ENCODE measurements at regions not wholly inside any gene's neighbourhood (a gene's known extent, or its start where the extent isn't known, plus 50 kb on each side); places are given as distances from the start of the nearest gene placed in this dataset.
"Not testable (repeated sequence)": the region's sequence is repeated elsewhere in the genome, so short reads cannot be mapped to it uniquely, and the experiment has no call there.

DNA sequence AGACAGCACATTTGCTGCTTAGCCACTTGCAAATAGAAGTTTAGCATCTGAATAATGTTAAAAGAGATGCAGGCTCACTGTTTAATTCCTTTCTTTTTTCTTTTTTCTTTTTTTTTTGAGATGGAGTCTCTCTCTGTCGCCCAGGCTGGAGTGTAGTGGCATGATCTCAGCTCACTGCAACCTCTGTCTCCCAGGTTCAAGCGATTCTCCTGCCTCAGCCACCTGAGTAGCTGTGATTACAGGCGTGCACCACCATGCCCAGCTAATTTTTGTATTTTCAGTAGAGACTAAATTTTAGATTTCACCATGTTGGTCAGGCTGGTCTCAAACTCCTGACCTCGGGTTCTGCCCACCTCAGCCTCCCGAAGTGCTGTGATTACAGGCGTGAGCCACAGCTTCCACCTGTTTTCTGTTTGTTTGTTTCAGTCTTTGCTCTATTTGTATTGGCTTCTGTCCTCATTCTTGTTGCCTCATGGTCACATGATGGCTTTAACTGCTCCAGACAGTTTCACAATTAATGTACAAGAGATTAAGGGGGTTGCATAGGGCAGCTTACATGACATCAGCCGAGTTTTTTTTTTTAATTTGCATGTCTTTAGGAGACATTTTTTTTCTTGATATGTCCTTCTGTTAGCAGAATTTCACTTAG, 153.1 kb upstream of the PCDH9 start:
- TF ChIP-seq CTCF (IDR thresholded peaks at IDR 0.05 in 8 of 11, conservative IDR thresholded peaks at IDR 0.05 in 3 of 11); POLR2A (IDR thresholded peaks at IDR 0.05); POLR2AphosphoS5 (IDR thresholded peaks at IDR 0.05): not testable (repeated sequence)

Measured in spleen (tissue), 7 donors.